GM21529 (cell line): ENCODE measurements at regions not wholly inside any gene's neighbourhood (a gene's known extent, or its start where the extent isn't known, plus 50 kb on each side); places are given as distances from the start of the nearest gene placed in this dataset.
"Not testable (repeated sequence)": the region's sequence is repeated elsewhere in the genome, so short reads cannot be mapped to it uniquely, and the experiment has no call there.

Source experiments
- ATAC-seq: cut with Tn5 transposase; IDR thresholded peaks from one replicate; pipeline ENCODE4 v1.9.1; 2021; ENCODE audit not compliant: unreplicated experiment

GRCh38 chr7:119232091-119232490, 1007.6 kb downstream of the ANKRD7 start:
- no peak for ATAC-seq

- ATAC-seq, result no peak
Measured at GRCh38 chr7:119233015-119233414, 1008.5 kb downstream of the ANKRD7 start.

GRCh38 chr7:119252962-119253361, 1020.0 kb upstream of the KCND2 start:
- ATAC-seq, result no peak

- ATAC-seq, result no peak
Measured at GRCh38 chr7:119254742-119255141, 1018.2 kb upstream of the KCND2 start.

- no peak for ATAC-seq
Measured at GRCh38 chr7:119256001-119256400, 1017.0 kb upstream of the KCND2 start.

- no peak for ATAC-seq
Measured at GRCh38 chr7:119256446-119257131, 1016.4 kb upstream of the KCND2 start.

- ATAC-seq, result not testable (repeated sequence)
Measured at GRCh38 chr7:119266790-119267189, 1006.2 kb upstream of the KCND2 start.

GRCh38 chr7:119270045-119270464, 1002.9 kb upstream of the KCND2 start:
- peak; percentile 98 for ATAC-seq

GRCh38 chr7:119270644-119271043, 1002.3 kb upstream of the KCND2 start:
- no peak for ATAC-seq

GRCh38 chr7:119271147-119271779, 1001.7 kb upstream of the KCND2 start:
- ATAC-seq, result no peak

GRCh38 chr7:119281181-119281846, 991.7 kb upstream of the KCND2 start:
- no peak for ATAC-seq

- ATAC-seq, result no peak
Measured at GRCh38 chr7:119283353-119283752, 989.6 kb upstream of the KCND2 start.

GRCh38 chr7:119288416-119288815, 984.6 kb upstream of the KCND2 start:
- ATAC-seq, result no peak

- not testable (repeated sequence) for ATAC-seq
Measured at GRCh38 chr7:119300341-119300740, 972.6 kb upstream of the KCND2 start.

GRCh38 chr7:119320316-119320715, 952.7 kb upstream of the KCND2 start:
- no peak for ATAC-seq

GRCh38 chr7:119329715-119330114, 943.3 kb upstream of the KCND2 start:
- ATAC-seq, result no peak

GRCh38 chr7:119335405-119335804, 937.6 kb upstream of the KCND2 start:
- no peak for ATAC-seq

GRCh38 chr7:119341822-119342221, 931.2 kb upstream of the KCND2 start:
- ATAC-seq, result no peak

- ATAC-seq, result no peak
Measured at GRCh38 chr7:119343289-119343688, 929.7 kb upstream of the KCND2 start.

- no peak for ATAC-seq
Measured at GRCh38 chr7:119344466-119344865, 928.5 kb upstream of the KCND2 start.

GRCh38 chr7:119348491-119348890, 924.5 kb upstream of the KCND2 start:
- no peak for ATAC-seq

GRCh38 chr7:119350334-119350733, 922.6 kb upstream of the KCND2 start:
- ATAC-seq, result no peak
